HEK293T (cell line): ENCODE measurements at regions not wholly inside any gene's neighbourhood (a gene's known extent, or its start where the extent isn't known, plus 50 kb on each side); places are given as distances from the start of the nearest gene placed in this dataset.

Experiments used
- CTCF ChIA-PET: fragments of 350-600 bp; formaldehyde crosslinking; extraction: SDS; loops from one replicate; lab custom pipeline; 2021; ENCODE audit warnings: antibody characterized with exemption, inconsistent platforms; lab: Yijun Ruan, JAX
- POLR2A ChIA-PET: fragments of 350-600 bp; formaldehyde crosslinking; extraction: SDS; loops from one replicate; lab custom pipeline; 2020; ENCODE audit warnings: antibody characterized with exemption, inconsistent platforms; lab: Yijun Ruan, JAX
- DNase-seq: peaks from one replicate; pipeline ENCODE4 v3.0.0; 2012; ENCODE audit warnings: mixed read lengths; ENCODE audit errors: extremely low spot score
- ARNT ChIP-seq: fragments of 450-650 bp; IDR thresholded peaks from 2 replicates; pipeline ENCODE4 v1.6.1; 2017; ENCODE audit warnings: mild to moderate bottlenecking
- BHLHE40 ChIP-seq: fragments of 450-650 bp; IDR thresholded peaks from 2 replicates; pipeline ENCODE4 v1.6.1; 2016; ENCODE audit warnings: mild to moderate bottlenecking, moderate library complexity, borderline replicate concordance
- CTBP1 ChIP-seq: fragments of 450-650 bp; IDR thresholded peaks from 2 replicates; pipeline ENCODE4 v1.6.1; 2016; ENCODE audit warnings: borderline replicate concordance
- ELF4 ChIP-seq: fragments of 450-650 bp; IDR thresholded peaks from 2 replicates; pipeline ENCODE4 v1.6.1; 2017; ENCODE audit warnings: antibody characterized with exemption
- FOXA1 ChIP-seq: fragments of 450-650 bp; IDR thresholded peaks from 2 replicates; pipeline ENCODE4 v1.6.1; 2016; ENCODE audit warnings: mild to moderate bottlenecking
- FOXK2 ChIP-seq: fragments of 450-650 bp; IDR thresholded peaks from 2 replicates; pipeline ENCODE4 v1.6.1; 2016; ENCODE audit warnings: mild to moderate bottlenecking
- FOXM1 ChIP-seq: fragments of 450-650 bp; IDR thresholded peaks from 2 replicates; pipeline ENCODE4 v1.6.1; 2017; ENCODE audit warnings: mild to moderate bottlenecking, borderline replicate concordance
- HDGF ChIP-seq: fragments of 450-650 bp; IDR thresholded peaks from 2 replicates; pipeline ENCODE4 v1.6.1; 2017; ENCODE audit warnings: antibody characterized with exemption, borderline replicate concordance
- L3MBTL2 ChIP-seq: fragments of 450-650 bp; conservative IDR thresholded peaks from 2 replicates; pipeline ENCODE4 v1.6.1; 2016; ENCODE audit warnings: mild to moderate bottlenecking
- LEF1 ChIP-seq: fragments of 450-650 bp; IDR thresholded peaks from 2 replicates; pipeline ENCODE4 v1.6.1; 2017; ENCODE audit warnings: mild to moderate bottlenecking, borderline replicate concordance
- NFRKB ChIP-seq: fragments of 450-650 bp; IDR thresholded peaks from 2 replicates; pipeline ENCODE4 v1.6.1; 2016; ENCODE audit warnings: mild to moderate bottlenecking, moderate library complexity
- SP1 ChIP-seq: fragments of 450-650 bp; IDR thresholded peaks from 2 replicates; pipeline ENCODE4 v1.6.1; 2017
- SUZ12 ChIP-seq: fragments of 450-650 bp; IDR thresholded peaks from 2 replicates; pipeline ENCODE4 v1.6.1; 2016; ENCODE audit warnings: mild to moderate bottlenecking
- TARDBP ChIP-seq: fragments of 450-650 bp; IDR thresholded peaks from 2 replicates; pipeline ENCODE4 v1.6.1; 2016
- ZNF384 ChIP-seq: fragments of 450-650 bp; IDR thresholded peaks from 2 replicates; pipeline ENCODE4 v1.6.1; 2016
- TF ChIP-seq, protein P1 (sequence below): fragments of 450-650 bp; IDR thresholded peaks from 2 replicates; pipeline ENCODE4 v1.6.1; 2016

DNA sequence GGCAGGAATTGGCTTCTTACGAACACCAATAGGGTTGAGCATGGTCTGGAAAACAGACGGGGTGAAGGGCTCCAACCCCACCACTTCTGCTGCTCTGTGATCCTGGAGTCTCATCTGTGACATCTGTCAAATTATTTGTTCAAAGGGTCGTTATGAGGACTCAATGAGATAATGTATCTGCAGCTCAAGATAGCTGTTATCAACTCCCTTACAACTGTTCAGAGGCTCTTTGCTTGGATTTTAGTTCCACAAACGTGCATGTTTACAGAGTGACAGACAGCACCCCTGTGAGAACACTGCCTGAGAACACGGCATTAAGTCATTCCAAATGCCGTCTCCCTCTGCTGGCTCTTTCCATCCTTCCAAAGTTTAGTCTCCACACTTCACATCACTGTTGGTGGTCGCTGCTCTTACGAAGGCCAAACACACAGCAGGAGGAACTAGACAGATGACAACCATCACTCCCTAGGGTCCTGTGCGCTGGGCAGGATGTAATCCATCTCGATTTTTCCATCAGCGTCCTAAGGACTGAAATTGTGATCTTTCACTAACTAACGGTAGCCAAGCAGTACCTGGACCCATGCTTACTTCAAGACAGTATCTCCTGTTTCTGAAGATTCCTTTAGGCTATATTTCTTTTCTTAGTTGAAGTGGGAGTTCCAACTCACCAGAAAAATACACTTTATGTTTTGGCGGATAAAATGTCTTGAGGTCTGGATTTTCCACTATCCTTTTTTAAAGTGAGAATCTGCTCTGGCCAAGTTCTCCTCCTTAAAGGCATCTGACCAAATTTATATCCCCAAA lies 220.3 kb downstream of the ANAPC1 start:
- TF ChIP-seq FOXK2 (no peak), FOXA1 (no peak), ZNF384 (no peak), SUZ12 (no peak), ARNT (no peak)
- TF ChIP-seq, protein P1, sequence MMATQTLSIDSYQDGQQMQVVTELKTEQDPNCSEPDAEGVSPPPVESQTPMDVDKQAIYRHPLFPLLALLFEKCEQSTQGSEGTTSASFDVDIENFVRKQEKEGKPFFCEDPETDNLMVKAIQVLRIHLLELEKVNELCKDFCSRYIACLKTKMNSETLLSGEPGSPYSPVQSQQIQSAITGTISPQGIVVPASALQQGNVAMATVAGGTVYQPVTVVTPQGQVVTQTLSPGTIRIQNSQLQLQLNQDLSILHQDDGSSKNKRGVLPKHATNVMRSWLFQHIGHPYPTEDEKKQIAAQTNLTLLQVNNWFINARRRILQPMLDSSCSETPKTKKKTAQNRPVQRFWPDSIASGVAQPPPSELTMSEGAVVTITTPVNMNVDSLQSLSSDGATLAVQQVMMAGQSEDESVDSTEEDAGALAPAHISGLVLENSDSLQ: 0 out of 2 replicates have a peak, but pooled peaks have one; percentile 15
- ChIA-PET CTCF (no interaction called here), POLR2A (no interaction called here)
- DNase-seq: no peak

DNA sequence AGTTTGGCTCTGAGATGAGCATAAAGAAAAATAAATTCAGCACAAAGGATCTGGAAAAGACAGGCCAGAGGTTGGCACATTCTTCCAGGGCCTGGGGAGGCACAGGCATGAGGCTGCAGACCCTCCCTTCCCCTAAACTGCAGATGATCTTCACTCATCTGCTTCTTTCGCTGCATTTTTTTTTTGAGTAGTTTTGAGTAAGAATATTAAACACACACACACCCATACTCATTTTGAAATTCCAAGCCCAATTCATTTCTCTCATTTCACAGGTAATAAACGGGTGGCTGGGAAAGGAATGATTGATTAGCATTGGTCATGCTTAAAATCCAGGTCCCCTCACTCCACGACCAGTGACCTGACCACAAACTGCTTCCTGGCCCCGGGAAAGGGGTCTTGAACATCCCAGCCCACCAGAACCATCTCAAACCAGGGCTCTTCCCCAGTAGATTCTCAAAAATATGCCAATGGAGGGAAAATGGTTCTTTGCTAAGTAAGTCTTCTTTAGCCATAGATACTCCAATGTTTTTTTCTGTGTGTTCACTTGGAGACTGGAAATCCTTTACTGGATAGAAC lies 219.6 kb downstream of the ANAPC1 start:
- DNase-seq: no peak
- POLR2A ChIA-PET: no interaction called here
- TF ChIP-seq FOXA1 (no peak), HDGF (no peak), CTBP1 (no peak)
- CTCF ChIA-PET: no interaction called here

DNA sequence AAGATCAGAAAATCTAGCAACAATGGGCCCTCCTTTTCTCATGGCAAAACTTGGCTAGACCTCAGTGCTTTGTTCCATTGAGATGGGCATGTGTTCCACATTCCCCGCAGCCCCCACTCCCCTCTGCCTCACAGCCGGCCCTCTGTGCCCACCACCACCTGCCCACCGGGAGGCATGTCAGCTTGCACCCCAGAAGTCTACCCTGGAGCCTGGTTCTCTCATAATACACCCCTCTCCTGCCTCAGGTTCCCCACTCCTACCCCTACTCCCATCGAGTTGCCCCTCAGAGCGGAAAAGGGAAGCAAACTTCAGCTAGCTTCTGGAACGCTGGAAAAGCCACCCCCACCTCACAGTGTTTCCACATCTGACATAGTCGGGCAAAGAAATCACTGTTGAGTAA lies 219.0 kb downstream of the ANAPC1 start:
- TF ChIP-seq FOXA1 (no peak), ARNT (no peak), CTBP1 (no peak), ZNF384 (no peak), NFRKB (no peak)
- POLR2A ChIA-PET: no interaction called here

DNA sequence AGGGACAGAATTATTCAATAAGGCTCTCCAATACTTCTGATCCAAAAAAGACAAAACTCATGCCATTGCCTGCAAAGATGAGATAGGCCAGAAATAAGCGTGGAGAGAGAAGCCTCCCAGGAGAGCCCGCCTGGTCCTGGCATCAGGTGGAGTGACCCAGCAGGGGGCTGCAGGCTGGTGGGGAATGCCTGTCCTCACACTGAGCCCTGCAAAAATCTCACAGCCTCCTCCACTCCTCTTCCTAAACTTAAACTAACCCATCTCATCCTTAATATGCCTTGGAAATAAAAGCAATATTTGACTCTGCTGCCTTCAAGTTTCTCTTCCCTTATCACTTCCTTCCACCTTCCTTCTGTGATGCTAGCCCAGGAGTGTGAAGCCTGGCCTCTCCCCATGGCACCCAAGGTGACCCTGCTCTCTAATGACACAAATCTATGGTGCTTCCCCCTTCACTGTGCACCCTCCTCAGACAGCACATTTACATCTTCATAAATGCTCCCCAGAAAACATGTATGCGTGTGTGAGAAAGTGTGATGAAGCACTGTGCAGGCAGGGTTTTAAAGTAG lies 218.4 kb downstream of the ANAPC1 start:
- POLR2A ChIA-PET: no interaction called here
- no peak for DNase-seq
- CTCF ChIA-PET: no interaction called here
- TF ChIP-seq CTBP1 (no peak), TARDBP (no peak), FOXK2 (no peak), L3MBTL2 (no peak), FOXM1 (no peak), NFRKB (no peak), FOXA1 (no peak), SP1 (no peak), ELF4 (no peak), BHLHE40 (no peak), HDGF (no peak), LEF1 (no peak), ARNT (no peak), ZNF384 (no peak), SUZ12 (no peak)
- TF ChIP-seq, protein P1: no peak

More for the DNA sequence above, 219.0 kb downstream of the ANAPC1 start:
- CTCF ChIA-PET: no interaction called here
- no peak for DNase-seq

DNA sequence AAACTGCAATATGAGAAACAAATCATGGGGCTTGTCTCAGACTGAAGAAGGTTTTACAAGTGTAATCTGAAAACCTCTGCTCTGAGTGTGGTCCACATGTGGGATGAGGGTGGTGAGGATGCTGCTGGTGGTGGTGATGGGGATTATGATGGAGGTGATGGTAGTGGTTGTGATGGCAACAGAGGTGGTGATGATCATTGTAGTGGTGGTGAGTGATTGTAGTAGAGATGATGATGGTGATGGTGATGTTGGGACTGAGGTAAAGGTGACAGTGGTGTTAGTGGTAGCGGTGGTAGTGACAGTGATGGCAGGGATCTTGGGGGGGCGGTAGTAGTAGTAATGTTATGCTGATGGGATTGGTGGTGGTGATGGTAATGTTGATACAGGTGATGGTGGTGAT lies 217.8 kb downstream of the ANAPC1 start:
- ChIA-PET CTCF (no interaction called here), POLR2A (no interaction called here)
- no peak for DNase-seq
- no peak for TF ChIP-seq LEF1
- no peak for TF ChIP-seq TARDBP
- no peak for TF ChIP-seq FOXK2
- TF ChIP-seq ELF4: no peak
- no peak for TF ChIP-seq ZNF384
- TF ChIP-seq L3MBTL2: no peak
- no peak for TF ChIP-seq NFRKB
- no peak for TF ChIP-seq BHLHE40

DNA sequence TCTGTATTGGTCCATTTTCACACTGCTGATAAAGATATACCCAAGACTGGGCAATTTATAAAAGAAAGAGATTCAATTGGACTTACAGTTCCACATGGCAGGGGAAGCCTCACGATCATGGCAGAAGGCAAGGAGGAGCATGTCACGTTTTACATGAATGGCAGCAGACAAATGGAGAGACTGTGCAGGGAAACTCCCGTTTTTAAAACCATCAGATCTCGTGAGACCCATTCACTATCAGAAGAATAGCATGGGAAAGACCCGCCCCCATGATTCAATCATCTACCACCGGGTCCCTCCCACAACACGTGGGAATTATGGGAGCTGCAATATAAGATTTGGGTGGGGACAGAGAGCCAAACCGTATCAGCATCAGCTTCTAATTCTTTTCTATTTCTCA lies 217.0 kb downstream of the ANAPC1 start:
- ChIA-PET CTCF (interaction anchor here (1.6 kb wide), 1 partner anchor 34 kb away, joined by 4 read pairs; no protein-coding TSS in a partner anchor), POLR2A (interaction anchor here (1.1 kb wide), 1 partner anchor 12 kb away, joined by 4 read pairs; no protein-coding TSS in a partner anchor)
- DNase-seq: no peak
- TF ChIP-seq FOXM1 (no peak), FOXK2 (no peak), SP1 (no peak), ARNT (no peak), SUZ12 (no peak), FOXA1 (no peak), CTBP1 (no peak), ZNF384 (no peak), ELF4 (no peak), NFRKB (no peak), BHLHE40 (no peak), L3MBTL2 (no peak), TARDBP (no peak), LEF1 (no peak), HDGF (no peak)
- TF ChIP-seq, protein P1: no peak
